CD4-positive, alpha-beta T cell treated with Interferon alpha-2 for 1 hour (primary cell): ENCODE measurements at regions not wholly inside any gene's neighbourhood (a gene's known extent, or its start where the extent isn't known, plus 50 kb on each side); places are given as distances from the start of the nearest gene placed in this dataset.

Experiments used
- DNase-seq, 2 donors: peaks; one replicate each; pipeline ENCODE4 v3.0.0-alpha.2; 2020 to 2022

DNA sequence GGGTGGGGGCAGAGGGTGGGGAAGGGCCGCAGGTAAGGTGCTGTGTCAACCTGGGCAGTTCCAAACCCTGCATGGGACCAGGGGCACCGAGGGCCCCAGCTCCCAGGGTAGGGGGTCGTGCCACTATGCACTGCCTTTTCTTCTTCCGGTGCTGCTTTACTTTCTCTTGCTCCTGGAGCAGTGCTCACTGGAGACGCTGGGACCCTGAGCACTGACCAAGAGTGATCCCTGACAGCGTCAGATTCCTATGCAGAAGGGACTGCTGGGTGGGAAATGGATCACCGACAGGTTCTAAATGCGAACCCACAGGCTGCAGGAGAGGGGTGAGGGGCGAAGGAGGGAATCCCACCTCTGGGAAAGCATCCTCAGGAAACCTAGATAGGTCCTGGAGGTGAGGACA lies 470.1 kb downstream of the SOX9 start:
- no peak for DNase-seq

DNA sequence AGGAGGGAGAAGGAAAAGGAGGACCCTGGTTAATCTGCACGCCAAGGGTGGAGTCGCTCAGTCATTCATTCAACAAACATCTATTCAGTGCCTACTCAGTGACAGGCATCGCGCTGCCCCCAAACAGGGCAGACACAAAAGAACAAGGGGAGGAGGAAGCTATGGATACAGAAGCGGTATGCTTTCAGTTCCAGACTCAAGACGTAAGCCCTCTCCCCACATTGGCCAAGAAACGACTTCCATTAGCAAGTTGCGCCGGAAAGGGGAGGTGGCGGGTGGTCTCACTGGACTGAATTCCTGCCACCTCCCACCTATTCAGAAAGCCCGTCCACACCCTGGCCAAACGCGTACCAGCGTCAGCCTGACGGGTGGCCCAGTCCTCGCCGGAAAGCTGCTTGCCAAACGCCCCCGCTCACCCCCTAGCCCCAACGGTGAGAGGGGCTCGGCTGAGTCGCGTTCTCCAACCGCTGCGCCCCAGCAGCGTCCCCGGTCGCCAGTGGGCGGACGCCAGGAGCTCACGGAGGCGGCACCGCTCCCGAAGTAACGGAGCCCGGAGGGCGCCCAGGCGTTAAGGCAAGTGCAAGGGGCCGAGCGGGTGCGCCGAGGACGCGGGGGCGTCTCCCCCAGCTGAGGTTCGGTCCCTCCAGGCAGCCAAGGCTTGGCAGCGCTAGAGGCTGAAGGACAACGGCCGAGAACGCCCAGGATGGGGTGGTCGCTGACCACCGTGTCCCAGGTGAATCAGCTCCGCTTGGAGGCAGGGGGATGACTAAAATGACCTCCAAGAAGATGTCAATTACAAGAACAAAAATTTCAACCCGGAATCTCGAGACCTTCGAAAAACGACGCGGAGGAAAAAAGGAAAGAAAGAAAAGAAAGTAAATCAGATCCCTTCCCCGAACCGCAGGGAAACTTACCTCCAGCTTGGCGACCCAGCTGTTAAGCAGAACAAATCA lies 470.7 kb downstream of the SOX9 start:
- no peak for DNase-seq

DNA sequence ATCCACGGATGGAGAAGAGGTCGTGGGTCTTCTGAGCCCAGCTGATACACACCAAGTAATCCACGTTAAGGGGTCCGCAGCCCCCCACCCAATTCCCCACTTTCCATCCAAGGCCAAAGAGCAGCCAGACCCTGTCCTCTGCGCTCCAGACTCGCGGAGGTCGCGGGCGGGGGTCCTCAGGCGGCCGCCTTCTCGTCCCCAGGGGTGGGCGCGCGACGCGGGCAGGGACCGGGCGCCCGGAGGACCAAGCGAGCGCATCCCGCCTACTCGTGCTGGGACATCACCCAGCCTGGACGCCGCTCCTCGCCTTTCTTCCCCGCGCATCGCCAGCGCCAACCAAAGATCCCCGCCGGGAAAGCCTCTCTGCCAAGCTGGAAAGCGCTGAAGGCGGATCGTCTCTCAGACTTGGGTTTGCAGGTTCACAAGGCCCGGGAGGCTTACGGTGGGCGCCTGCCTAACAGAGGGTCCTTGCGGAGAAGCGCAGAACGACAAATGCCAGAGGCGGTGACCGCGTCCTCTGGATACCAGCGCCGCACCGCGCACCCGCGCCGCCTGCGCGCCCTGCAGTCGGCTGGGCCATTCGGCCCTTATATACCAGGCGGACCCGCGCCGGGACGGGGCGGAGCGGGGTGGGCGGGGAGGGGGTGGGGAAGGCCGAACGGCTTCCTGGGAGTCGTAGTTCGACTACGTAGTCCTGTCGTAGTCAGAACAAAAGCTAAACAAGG lies 471.6 kb downstream of the SOX9 start:
- peak; percentile 17 to 76 for DNase-seq

DNA sequence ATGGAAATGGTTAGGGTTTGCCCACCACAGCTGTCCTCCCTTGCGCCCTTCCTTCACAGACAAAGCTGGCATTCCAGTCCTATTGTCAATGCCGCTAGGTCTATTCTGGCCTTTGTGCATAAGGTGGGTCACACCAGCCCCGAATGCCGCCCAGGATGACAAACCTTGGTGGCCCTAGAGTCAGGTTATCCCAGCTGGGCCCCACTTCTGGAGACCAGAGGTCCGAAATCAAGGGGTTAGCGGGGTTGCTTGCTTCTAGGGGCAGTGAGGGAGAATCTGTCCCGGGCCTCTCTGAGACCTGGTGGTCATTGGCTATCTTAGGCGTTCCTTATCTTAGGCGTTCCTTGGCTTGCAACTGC lies 472.1 kb downstream of the SOX9 start:
- DNase-seq, result no peak

DNA sequence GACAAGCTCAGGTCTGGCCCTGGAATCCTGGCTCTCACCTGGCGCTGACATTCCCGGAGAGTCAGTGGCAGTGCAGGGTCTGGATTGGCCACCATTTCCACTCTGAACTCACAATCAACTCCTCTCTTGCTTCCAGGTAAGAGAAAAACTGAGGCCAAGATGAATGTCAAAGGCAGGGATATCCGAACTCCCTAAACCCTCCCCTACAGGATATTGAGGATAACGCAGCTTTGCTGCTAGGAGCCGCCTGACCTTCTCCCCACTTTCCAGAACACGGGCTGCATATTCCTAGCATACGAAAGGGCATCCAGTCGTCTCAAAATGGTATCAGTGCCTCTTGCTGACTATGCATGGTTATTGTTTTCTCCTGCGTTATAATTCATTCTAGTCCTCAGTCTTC lies 473.4 kb downstream of the SOX9 start:
- no peak for DNase-seq
